ENCODE measurements at regions not wholly inside any gene's neighbourhood (a gene's known extent, or its start where the extent isn't known, plus 50 kb on each side); places are given as distances from the start of the nearest gene placed in this dataset.

- H3K9me1 ChIP-seq (replicated peaks; ENCODE audit: control insufficient read depth, extremely low read depth, insufficient read depth, low read length): no peaks in the 10 kb centered on the region
- dilution Hi-C loops (cut with MboI; ENCODE audit: extremely low pct_ligation_motif_present, low sequenced_read_pairs) (no loop called here), intact Hi-C loops (cut with micrococcal nuclease) (no loop called here)
- FAIRE-seq: no peak
- H3K4me3 ChIP-seq (replicated peaks in 1 of 3; ENCODE audit: insufficient read depth in 1 of 3, low read depth in 1 of 3, low read length in 3 of 3): no peak overlapping the region
- no peak overlapping the region for H3K4me2 ChIP-seq (ENCODE audit: insufficient read depth, low read length)
- no peaks in the 10 kb centered on the region for H4K20me1 ChIP-seq (replicated peaks; ENCODE audit: control insufficient read depth, extremely low read depth, insufficient read depth, low read length)
- H3K27me3 ChIP-seq (ENCODE audit: control insufficient read depth in 2 of 2, insufficient read depth in 2 of 2, low read length in 2 of 2): peaks cover 25 to 28% of the 10 kb centered on the region in 2 experiments
- DNase-seq (ENCODE audit: low read depth, low spot score): no peak
- H3K27ac ChIP-seq (ENCODE audit: insufficient read depth, low read depth, low read length): no peak overlapping the region
- H3K4me1 ChIP-seq (ENCODE audit: control insufficient read depth, extremely low read depth, insufficient read depth, low read length): peaks cover 18% of the 10 kb centered on the region
- H3K79me2 ChIP-seq (ENCODE audit: control insufficient read depth, insufficient read depth, low read length): no peaks in the 10 kb centered on the region
- no peak overlapping the region for H3K9ac ChIP-seq (replicated peaks; ENCODE audit: extremely low read depth, insufficient read depth, low read length)
- ChIA-PET POLR2A (interaction anchor here (0.6 kb wide), 1 partner anchor 17 kb away, joined by 4 read pairs; no protein-coding TSS in a partner anchor), CTCF (interaction anchor here (0.6 to 1.6 kb wide), 4 partner anchors 8 to 112 kb away, joined by 3 to 4 read pairs (median 3); no protein-coding TSS in a partner anchor)
- BruUV-seq (replicated peaks): no TSS peak
- H2AFZ ChIP-seq (ENCODE audit: low read depth, low read length): no peak overlapping the region
- H3K9me3 ChIP-seq (replicated peaks; ENCODE audit: control insufficient read depth, insufficient read depth, low read length): no peaks in the 10 kb centered on the region
- no peak for TF ChIP-seq CTCF (IDR thresholded peaks at IDR 0.05; ENCODE audit: extremely low read depth in 1 of 2, insufficient read depth in 1 of 2, low read depth in 1 of 2, low read length in 2 of 2)
- TF ChIP-seq GATA2 (IDR thresholded peaks at IDR 0.05; ENCODE audit: insufficient read depth, insufficient read length, low read depth, low read length): no peak
- no peak for TF ChIP-seq MYC (IDR thresholded peaks at IDR 0.05; ENCODE audit: low read depth, low read length)
- TF ChIP-seq MAX (IDR thresholded peaks at IDR 0.05; ENCODE audit: insufficient read depth, insufficient read length): no peak
- no peak for TF ChIP-seq EZH2 (IDR thresholded peaks at IDR 0.05; ENCODE audit: borderline replicate concordance, low read depth, low read length, severe bottlenecking)
- no peak for TF ChIP-seq POLR2A (IDR thresholded peaks at IDR 0.05; ENCODE audit: low read depth, low read length)
- no peak for TF ChIP-seq FOS (IDR thresholded peaks at IDR 0.05; ENCODE audit: borderline replicate concordance, insufficient read depth, low read length)
- no peak for TF ChIP-seq JUN (IDR thresholded peaks at IDR 0.05; ENCODE audit: borderline replicate concordance, insufficient read depth, insufficient read length, low read depth)
- no peak for TF ChIP-seq POLR2AphosphoS5 (IDR thresholded peaks at IDR 0.05; ENCODE audit: insufficient read depth, low read depth, low read length)
- no peaks in the 10 kb centered on the region for H3K36me3 ChIP-seq (ENCODE audit: control insufficient read depth in 2 of 2, extremely low read depth in 1 of 2, insufficient read depth in 2 of 2, low read length in 2 of 2)
Observed at GRCh38 chr5:139744471-139745131, 51.0 kb upstream of the PSD2 start.
